Ureter (tissue), 1 donor: ENCODE measurements at regions not wholly inside any gene's neighbourhood (a gene's known extent, or its start where the extent isn't known, plus 50 kb on each side); places are given as distances from the start of the nearest gene placed in this dataset.
"Not testable (repeated sequence)": the region's sequence is repeated elsewhere in the genome, so short reads cannot be mapped to it uniquely, and the experiment has no call there.

ENCODE experiments used
- DNase-seq: peaks from one replicate; pipeline ENCODE4 v3.0.0-alpha.2; 2020; ENCODE audit warnings: low spot score
- donor health status: DM: yes; HTN: yes; CAD: no.

GRCh38 chr1:47522935-47523834, 85.3 kb downstream of the FOXD2 start:
- DNase-seq = no peak

DNA sequence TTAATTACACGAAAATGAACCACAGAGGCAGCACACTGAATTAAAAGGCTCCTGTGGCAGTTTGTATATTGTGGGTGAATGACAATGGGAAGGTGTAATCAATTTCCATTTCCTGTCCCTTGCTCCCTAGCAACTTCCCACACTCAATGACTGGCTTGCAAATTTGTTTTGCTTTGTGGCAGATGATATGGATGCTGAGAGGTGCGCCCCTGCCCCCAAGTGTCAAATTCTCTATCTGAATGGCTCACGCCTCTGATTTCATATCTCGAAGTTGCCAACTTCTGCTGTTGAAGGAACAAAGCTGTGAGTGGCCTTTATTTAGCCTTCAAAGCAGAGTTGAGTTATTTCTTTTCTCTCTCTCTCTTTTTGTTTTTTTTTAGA, 86.0 kb downstream of the FOXD2 start:
- no peak for DNase-seq

DNA sequence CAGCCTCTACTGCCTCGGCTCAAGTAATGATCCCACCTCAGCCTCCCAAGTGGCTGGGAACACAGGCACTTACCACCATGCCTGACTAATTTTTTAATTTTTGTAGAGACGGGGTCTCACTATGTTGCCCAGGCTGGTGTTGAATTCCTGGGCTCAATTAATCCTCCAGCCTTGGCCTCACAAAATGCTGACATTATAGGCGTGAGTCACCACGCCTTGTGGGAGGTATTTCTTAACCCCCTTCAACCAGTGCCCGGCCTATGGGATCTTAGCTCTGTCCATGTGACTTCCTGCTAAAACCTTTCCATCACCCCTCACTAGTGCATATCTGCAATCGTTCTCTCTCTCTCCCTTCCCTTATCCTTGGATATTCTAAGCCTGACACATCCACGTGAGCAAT, 86.4 kb downstream of the FOXD2 start:
- no peak for DNase-seq

GRCh38 chr1:47527653-47528272, 89.9 kb downstream of the FOXD2 start:
- no peak for DNase-seq

DNA sequence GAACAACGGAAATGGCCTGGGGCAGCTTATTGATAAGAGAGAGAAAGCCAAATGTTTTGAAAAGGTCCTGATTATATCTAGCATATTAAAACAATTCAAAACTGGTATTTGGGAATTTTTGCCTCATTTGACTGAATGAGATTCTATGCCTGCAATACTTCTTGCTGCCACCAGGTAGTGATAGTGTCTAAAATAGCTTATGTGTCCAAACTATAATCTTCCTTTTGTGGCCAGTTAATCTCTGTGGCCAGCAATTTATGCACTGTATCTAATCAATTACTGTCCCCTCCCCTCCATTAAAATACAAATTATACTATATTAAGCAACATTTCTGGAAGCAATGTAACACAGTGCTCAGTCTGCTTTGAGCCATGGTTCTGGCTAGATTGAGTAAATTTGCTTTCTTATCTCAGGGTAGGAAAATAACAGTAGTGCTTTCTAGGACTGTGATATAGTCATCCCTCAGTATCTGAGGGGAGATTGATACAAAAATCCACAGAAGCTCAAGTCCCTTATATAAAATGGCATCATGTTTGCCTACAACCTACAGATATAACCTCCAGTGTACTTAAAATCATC, 91.8 kb downstream of the FOXD2 start:
- DNase-seq = no peak

DNA sequence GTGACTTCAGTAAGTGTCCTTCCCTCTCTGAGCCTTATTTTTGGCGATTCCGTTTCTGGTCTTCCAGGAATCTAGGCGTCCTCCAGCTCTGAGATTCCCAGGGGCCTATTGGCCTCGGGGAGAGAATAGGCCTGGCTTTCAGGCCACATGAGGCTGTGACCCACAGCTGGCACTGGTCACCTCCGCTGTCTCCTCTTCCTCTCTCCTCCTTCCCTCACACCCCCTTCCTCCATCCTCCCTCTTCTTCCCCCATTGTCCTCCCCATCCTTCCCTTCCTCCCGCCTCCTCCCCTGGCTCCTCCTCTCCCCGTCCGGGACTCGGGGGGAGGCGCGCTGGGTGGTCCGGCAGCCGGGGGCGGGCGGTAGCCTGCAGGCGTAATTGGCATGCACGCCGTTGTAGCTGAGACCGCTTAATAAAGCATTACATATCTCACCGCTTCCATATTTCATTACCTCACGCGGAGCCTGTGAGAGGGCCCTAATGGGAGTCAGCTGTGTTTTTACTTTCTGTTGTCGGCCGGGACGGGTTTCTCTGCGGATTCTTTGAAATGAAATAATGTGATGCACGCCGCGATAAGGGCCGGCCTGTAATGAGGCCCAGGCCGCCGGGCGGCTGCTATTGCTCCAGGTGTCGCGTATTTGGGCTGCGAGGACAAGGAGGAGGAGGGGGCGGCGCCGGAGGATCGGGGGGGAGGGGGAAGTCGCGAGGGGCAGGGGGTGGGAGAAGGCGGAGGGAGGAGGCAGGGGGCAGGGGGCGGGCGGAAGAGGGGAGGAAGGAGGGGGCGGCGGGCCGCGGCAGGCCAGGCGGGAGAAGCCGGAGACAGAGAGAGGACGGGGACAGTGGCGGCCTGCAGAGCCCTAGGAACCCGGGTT, 95.3 kb downstream of the FOXD2 start:
- peak; percentile 62 for DNase-seq

DNA sequence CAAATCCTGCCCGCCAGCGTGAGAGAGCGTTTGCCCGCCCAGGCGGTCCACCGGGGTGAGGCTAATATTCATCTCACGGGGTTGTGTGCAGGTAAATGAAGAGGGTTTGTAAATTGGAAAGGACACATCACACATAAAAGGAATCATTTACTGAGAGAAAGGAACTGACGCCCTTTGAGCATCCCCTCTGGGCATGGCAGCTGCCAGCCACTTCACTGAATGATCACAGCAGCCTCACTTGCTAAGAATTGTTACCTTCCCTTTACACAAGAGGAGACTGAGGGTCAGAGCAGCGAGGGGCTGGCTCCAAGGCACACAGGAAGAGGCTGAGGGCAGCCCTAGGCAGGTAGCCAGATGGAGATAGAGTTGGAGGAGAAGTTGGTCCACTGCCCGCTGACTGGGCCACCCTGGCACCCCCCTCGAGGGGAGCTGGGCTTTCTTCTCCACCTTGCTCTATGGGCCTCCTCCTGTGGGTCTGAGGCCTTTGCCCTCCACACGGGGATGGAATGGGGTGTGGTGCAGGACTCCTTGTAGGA, 96.0 kb downstream of the FOXD2 start:
- no peak for DNase-seq

GRCh38 chr1:47534436-47534835, 96.6 kb downstream of the FOXD2 start:
- DNase-seq = no peak

GRCh38 chr1:47536646-47537118, 98.8 kb downstream of the FOXD2 start:
- no peak for DNase-seq

DNA sequence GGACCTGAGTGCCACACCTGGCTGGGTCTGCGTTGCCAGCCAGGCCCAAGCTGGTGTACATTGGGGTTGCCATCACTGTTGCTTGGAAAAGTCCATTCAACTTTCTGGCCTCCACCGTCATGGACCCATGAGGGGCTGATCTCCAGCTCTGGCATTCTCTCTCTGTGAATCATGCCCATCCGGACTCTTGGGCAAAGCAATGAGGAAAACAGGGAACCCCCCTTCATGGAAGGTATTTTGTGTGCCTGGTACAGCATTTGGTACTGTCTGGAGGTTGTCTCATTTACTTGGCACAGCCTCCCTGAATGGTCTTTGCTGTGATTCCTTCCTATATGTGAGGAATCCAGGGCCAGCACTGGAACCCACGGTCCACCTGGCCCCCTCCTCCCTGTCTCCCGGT, 99.4 kb downstream of the FOXD2 start:
- no peak for DNase-seq

- no peak for DNase-seq
Measured at GRCh38 chr1:47537966-47538365, 100.1 kb downstream of the FOXD2 start.

- DNase-seq = not testable (repeated sequence)
Measured at GRCh38 chr1:47538530-47538929, 100.7 kb downstream of the FOXD2 start.

GRCh38 chr1:47541705-47542104, 103.9 kb downstream of the FOXD2 start:
- DNase-seq = not testable (repeated sequence)

DNA sequence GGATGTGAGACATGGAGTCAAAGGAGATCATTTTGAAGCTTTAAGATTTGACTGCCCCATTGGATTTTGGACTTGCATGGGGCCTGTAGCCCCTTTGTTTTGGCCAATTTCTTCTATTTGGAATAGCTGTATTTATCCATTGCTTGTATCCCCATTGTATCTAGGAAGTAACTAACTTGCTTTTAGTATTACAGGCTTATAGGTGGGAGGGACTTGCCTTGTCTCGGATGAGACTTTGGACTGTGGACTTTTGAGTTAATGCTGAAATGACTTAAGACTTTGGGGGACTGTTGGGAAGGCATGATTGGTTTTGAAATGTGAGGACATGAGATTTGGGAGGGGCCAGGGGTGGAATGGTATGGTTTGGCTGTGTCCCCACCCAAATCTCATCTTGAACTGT, 105.2 kb downstream of the FOXD2 start:
- DNase-seq = not testable (repeated sequence)

GRCh38 chr1:47545912-47546483, 108.2 kb downstream of the FOXD2 start:
- no peak for DNase-seq

- no peak for DNase-seq
Measured at GRCh38 chr1:47547753-47548573, 110.1 kb downstream of the FOXD2 start.

DNA sequence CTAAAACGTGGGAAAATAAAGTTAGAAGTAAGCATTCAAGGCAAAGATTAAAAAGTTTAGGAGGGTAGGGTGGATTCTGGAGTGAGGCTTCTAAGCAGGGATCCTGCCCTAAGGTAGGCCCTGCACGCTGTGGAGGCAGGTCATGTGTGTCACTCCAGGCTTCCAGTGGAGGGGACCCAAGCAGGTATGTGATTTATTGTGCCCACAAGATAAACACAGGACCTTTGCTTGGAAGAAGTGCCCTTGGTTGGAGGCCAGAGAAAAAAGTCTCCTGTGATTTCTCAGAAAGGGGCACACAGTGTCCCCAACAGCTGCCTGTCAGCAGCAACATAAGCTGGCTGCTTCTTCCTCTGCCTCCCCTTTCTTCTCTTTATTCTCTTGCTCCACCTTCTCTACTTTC, 110.8 kb downstream of the FOXD2 start:
- DNase-seq = no peak

DNA sequence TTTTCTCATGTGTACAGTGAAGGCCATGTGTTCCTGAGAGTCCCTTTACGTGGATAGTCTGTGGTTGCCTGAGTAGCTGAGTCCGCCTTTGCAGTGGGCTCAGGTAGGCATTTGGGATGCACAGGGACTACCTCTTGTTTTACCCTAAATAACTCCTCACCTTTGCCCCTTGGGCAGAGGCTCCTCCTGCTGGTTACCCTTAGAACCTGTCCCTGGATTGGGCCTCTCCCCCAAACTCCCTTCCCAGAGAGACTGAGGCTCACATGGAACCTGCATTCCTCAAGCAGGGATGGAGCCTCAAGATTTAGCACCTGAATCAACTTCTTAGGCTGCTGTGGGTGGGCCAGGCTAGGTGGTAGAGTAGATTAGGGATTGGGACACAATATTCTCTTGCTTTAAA, 111.7 kb downstream of the FOXD2 start:
- no peak for DNase-seq

DNA sequence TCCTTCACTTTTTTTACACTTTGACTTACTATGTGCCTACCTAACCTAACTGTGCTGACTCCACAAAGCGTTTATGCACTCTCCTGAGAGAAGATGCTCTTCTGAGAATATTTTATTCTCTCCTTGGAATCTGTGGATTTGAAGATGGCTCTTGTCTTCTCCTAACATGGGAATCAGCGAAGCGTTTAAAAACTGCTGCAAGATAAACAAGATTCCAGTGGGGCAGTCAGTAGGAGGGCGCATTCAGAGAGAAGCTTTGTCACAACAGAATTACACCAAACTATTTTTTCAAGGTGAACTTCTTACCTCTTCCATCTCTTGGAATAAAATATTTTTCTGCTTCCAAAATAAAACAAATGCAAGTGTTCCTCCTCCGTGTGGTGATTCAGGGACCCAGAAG, 113.1 kb downstream of the FOXD2 start:
- no peak for DNase-seq

DNA sequence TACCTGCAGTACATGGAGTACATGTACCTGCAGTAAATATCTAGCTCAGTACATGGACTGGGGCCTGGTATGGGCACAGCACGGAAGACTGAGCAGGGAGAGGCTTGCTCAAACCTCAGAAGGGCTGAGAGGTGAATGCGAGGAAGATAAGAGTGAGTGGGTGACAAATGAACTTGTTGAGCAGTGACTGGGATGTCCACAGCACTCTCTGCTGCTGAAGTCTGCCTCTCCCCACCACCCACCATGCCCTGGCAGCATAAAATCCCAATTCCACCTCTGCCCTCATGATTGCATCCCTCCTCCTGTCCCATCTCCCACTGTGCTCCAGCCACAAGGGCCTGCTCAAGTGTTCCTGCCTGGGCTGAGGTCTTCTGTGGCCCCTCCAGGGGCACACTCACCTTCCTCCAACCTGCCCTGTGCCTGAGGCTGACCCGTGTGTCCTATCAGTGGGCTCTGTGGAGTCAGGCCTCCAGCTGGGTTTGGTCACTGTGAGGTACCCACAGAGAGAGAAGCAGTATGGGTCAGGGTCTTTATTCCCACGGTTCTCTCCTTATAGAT, 114.2 kb downstream of the FOXD2 start:
- no peak for DNase-seq
